ENCODE measurements at regions not wholly inside any gene's neighbourhood (a gene's known extent, or its start where the extent isn't known, plus 50 kb on each side); places are given as distances from the start of the nearest gene placed in this dataset.

DNA sequence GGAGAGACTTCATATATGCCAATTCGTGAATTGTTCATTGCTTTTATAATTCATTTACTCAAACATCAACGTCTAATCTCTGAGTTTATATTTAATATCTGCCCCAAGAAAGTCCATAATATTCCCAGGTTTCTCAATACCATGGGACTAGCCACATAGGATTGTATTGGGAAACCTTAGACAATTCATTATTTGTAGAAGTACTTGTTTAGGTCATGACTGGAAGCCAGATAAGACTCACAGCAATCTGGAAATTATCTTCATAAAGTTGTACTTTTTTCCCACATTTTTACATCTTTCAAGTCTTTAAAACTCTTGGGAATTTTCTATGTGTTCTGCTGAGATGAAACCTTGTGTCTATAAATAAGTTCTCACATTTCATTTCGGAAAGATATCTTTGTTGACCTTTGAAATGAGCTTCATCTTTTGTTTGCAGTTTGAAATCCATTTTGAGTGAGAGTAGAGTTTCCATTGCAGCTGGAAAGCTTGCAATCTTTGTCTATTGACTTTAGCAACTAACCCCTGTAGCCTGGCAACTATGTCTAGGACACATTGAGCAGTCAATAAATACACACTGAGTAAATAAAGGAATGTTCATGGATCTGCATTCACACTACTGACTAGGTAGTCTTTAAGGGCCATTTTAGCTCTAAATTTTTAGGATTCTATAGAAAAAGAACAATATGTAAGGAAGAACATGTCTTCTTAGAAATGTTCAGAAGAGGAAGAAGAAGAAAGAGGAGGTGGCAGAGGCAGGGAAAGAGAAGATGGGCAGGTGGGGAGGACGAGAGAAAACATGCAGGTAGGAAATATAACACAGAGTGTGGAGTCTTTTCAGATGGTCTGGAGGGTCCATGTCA, 154.4 kb downstream of the LRIG3 start:
- peak; percentile 36 for DNase-seq (ENCODE audit: low read depth)

GRCh38 chr12:58766513-58766870, 153.8 kb downstream of the LRIG3 start:
- no peak for DNase-seq (ENCODE audit: low read depth)

- no peak for DNase-seq (ENCODE audit: low read depth)
Measured at GRCh38 chr12:58767496-58767895, 152.8 kb downstream of the LRIG3 start.

DNA sequence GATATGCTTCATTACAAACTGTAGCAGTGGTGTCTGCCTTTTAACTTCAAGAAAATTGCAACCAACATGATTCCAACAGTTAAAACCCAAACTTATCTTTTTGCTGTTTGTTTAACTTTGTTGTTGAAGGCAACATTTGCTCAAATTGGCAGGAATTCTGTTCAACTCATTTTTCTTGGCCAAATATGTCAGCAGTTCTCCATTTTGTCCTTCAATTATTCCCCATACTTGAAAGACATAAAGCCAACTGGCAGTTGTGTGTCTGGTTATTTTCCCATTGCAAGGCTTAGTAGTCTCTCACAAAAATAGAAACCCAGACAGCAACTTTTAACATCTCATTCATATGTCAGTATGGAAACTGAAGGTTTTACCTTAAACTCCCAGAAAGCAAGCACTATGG, 146.3 kb downstream of the LRIG3 start:
- DNase-seq (ENCODE audit: low read depth): no peak

- DNase-seq (ENCODE audit: low read depth): peak; percentile 45
Measured at GRCh38 chr12:58774731-58775130, 145.6 kb downstream of the LRIG3 start.

- no peak for DNase-seq (ENCODE audit: low read depth)
Measured at GRCh38 chr12:58775396-58775795, 144.9 kb downstream of the LRIG3 start.

DNA sequence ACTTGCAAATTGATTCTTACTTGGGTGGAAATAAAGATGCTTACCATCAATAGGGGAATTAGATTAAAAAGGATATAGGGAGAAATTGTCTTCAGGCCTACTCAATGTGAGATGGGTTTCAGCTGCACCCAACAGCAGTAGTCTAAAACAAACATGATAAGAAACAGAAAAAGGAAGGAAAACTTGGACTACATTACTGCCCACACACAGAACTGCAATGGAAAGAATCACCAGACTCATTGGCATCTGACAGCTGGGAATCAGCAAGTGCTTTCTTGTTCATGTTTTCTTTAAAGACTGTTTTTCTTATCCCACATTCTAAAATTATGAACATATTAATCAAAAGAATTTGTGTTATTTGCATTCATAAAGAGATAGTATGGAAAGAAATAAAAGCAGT, 144.2 kb downstream of the LRIG3 start:
- DNase-seq (ENCODE audit: low read depth): peak; percentile 23

DNA sequence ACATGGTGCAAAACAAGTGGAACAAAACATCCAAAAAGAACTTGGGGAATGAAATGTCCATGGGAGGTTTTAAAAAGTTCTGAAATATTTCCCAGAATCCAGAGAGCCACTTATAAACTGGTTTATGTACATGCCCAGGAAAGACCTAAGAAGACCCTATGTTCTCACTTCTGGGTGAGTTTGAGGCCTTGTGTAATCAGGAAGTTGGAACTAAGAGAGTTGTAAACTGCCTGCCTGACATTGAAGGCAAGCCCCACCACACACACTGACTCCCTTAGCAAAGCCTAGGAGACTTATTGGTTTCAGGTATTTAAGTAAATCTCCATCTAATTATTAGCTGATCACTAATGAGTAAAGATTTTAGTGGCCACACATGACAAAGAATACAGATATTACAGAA, 142.5 kb downstream of the LRIG3 start:
- no peak for DNase-seq (ENCODE audit: low read depth)

GRCh38 chr12:58781609-58782008, 138.7 kb downstream of the LRIG3 start:
- DNase-seq (ENCODE audit: low read depth): no peak

DNA sequence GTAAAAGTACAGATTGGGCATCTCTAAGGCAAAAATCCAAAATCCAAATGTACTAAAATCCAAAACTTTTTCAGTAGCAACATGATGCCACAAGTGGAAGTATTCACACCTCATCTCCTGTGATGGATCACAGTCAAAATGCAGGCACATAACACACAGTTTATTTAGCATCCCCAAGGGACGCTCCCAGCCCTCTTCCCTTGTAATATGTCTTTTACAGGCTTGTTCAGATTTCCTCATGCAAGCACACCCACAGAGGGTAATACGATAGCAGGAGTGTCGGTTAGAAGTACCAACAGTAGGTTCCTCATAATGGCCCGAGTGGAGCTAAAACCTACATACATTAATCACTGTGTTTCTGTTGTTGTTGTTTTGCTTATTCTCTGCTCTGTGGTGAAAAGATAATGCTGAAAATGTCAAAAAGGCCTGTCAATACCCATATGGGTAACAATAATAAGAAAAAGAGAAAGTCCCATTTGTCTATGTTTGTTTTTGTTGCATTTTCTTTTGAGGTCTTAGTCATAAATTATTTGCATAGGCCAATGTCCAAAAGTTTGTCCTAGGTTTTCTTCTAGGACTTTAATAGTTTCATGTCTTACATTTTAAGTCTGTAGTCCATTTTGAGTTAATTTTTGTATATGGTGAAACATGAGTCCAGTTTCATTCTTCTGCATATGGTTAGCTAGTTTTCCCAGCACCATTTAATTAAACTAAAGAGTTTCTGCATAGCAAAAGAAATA, 133.1 kb downstream of the LRIG3 start:
- no peak for DNase-seq (ENCODE audit: low read depth)

- DNase-seq (ENCODE audit: low read depth): peak; percentile 79
Measured at GRCh38 chr12:58794859-58795258, 125.4 kb downstream of the LRIG3 start.

GRCh38 chr12:58795825-58796224, 124.5 kb downstream of the LRIG3 start:
- DNase-seq (ENCODE audit: low read depth): no peak

GRCh38 chr12:58801986-58802385, 118.3 kb downstream of the LRIG3 start:
- no peak for DNase-seq (ENCODE audit: low read depth)

DNA sequence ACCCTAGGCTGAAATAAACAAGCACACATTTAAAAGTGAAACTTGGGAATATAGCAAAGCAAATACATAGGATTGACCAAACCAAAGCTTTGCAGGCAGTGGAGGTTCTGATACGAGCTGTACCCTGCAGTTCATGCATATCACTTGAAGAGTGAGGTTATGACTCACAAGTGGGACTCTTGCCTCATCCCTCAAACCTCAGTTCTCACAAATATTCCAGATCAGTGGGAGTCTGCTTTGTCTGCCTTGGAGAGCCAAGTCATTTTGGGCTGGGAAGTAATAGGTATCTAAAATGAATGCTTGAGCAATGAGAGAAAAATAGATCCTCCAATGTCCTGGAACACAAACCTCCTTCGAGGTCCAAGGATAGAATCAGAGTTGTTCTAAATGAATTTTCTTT, 116.4 kb downstream of the LRIG3 start:
- DNase-seq (ENCODE audit: low read depth): peak; percentile 69

DNA sequence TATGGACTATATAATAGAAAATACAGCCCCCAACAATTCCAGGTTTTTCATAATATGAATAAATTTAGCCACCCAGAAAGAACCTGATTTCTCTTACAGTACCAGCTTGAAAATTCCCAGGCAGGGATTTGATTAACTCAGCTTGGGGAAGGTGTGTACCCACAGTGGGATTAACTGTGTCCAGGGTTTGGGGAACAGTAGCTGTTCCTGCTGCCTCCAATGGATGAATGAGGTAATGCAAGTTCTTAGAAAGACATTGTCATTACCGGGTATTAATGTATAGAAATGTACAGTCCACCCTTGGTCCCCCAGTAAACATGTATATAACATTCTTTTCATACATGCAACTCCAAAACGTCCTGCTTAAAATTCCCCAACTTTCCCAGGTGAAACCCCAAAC, 115.6 kb downstream of the LRIG3 start:
- DNase-seq (ENCODE audit: low read depth): no peak

DNA sequence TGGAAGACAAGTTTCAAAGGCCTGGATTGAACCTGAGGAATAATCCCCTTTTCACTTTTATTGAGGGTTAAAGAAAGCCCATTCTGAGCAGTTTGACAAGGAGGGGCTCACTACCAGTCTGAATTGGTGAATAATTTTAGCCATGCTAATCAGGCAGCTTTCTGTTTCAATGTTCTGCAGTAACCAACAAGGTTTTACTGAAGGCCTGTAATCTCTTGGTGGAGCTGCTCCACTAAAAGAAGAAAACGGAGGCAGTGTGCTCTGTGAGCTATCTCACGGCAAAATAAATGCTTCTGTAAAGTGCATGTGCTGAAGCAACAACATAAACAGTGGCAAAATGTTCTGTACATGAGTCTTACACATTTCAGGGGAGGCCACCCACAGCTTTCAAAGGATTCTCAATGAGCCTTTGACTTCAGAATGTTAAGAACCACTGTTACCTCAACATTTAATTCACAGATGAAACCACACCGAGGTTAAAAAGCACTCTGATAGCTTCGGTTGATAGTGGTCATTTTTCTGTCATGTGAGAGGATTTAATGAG, 111.2 kb downstream of the LRIG3 start:
- DNase-seq (ENCODE audit: low read depth): no peak

GRCh38 chr12:58811346-58811745, 109.0 kb downstream of the LRIG3 start:
- peak; percentile 80 for DNase-seq (ENCODE audit: low read depth)

- no peak for DNase-seq (ENCODE audit: low read depth)
Measured at GRCh38 chr12:58812214-58812613, 108.1 kb downstream of the LRIG3 start.

DNA sequence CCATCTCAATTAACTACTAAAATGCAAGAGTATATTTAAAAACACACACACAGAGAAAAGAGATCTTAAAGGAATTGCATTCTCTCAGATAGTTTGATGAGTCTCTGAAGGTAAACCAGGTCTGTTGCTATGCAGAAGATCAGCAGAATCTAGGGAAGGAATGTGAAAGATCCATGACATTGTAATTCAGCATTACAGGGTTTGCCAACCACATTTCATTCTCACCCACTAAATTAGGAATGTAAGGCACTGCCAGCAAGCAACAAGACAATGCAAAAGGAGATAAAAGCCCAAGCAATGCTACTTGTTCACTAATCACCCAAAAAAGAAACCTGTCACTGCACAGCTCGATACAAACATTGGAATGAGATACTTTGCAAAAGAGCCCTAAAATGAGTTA, 106.3 kb downstream of the LRIG3 start:
- peak; percentile 33 for DNase-seq (ENCODE audit: low read depth)

DNA sequence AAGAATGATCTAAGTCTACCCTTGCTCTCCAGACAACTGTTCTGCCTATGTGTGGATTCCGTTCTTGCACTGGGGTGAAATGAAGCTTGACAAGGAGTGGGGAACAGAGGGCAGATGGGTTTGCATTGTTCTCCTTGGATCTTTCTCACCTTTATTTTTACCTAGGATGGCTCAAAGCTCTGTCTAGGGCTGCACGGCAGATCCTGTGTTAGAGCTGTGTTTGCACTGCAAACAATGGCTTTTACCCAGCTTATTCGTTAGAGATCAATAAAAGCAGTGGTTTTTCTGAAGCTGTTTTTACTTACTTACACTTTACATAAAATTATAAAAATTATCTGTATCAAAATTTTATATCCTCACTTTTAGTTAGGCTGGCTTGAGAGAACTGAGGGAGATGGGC, 105.1 kb downstream of the LRIG3 start:
- DNase-seq (ENCODE audit: low read depth): no peak

- DNase-seq (ENCODE audit: low read depth): no peak
Measured at GRCh38 chr12:58818546-58818945, 101.8 kb downstream of the LRIG3 start.

DNA sequence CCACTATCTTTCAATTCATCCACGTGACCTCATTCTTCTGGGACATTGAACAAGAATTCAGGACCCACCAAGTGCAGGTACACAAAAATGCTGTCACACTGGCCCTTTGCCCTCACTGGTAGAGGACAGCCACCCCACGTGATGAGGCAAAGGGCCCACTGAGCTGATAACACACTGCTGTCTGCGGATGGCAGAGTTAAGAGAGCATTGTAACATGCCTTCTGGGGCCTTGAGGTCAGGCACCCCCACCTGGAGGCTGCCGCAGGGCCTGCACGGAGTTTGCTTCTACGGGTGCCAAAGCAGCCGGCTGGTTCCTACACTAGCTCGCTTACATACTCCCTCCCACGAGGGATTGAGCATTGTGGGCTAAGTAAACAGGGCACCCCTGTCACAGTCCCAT, 101.0 kb downstream of the LRIG3 start:
- no peak for DNase-seq (ENCODE audit: low read depth)

DNA sequence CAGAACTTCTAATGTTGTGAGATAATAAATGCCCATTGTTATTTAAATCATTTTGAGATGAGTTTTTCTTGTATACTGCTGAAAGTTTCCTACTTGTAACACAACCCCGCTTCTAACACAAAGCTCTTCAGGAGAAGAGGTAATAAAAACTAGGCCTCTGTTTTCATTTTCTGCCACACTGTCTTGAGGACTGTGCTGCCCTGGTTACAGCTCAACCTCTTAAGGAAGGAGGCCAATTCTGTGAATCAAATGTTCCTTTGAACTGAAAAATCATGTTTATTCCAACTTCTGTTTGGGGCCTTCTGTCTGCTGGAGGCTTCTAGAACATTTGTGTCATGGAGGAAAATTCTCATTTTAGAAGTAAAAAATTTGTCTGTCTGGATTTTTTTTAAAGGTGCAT, 100.3 kb downstream of the LRIG3 start:
- DNase-seq (ENCODE audit: low read depth): no peak
